MM.1S (cell line): ENCODE measurements at regions not wholly inside any gene's neighbourhood (a gene's known extent, or its start where the extent isn't known, plus 50 kb on each side); places are given as distances from the start of the nearest gene placed in this dataset.

Experiments used
- DNase-seq: peaks from one replicate; pipeline ENCODE4 v3.0.0-alpha.2; 2015
- H2AFZ ChIP-seq: fragments of 300-600 bp; sonication (generic); 2 replicates; pipeline ENCODE4 v1.6.0; 2016; ENCODE audit warnings: antibody characterized with exemption, low read length
- H3F3A ChIP-seq: fragments of 300-600 bp; sonication (generic); 2 replicates; pipeline ENCODE4 v1.6.1; 2016; ENCODE audit warnings: mild to moderate bottlenecking, antibody characterized with exemption, low read length, moderate library complexity, mixed read lengths; ENCODE audit not compliant: insufficient read depth
- H3K27ac ChIP-seq: fragments of 300-600 bp; sonication (generic); 2 replicates; pipeline ENCODE4 v1.5.1; 2016; ENCODE audit warnings: mild to moderate bottlenecking, low read length
- H3K27me3 ChIP-seq: fragments of 300-600 bp; sonication (generic); replicated peaks from 2 replicates; pipeline ENCODE4 v1.6.0; 2016; ENCODE audit warnings: low read length; ENCODE audit not compliant: insufficient read depth
- H3K36me3 ChIP-seq: fragments of 300-600 bp; sonication (generic); replicated peaks from 2 replicates; pipeline ENCODE4 v1.6.1; 2016; ENCODE audit warnings: mild to moderate bottlenecking, low read length, mixed read lengths; ENCODE audit not compliant: insufficient read depth
- H3K4me1 ChIP-seq: fragments of 300-600 bp; sonication (generic); 2 replicates; pipeline ENCODE4 v1.6.1; 2016; ENCODE audit warnings: low read length, mixed read lengths
- H3K4me2 ChIP-seq: fragments of 300-600 bp; sonication (generic); 2 replicates; pipeline ENCODE4 v1.6.0; 2016; ENCODE audit warnings: low read depth, low read length
- H3K4me3 ChIP-seq: fragments of 300-600 bp; sonication (generic); 2 replicates; pipeline ENCODE4 v1.5.1; 2016; ENCODE audit warnings: low read length, mixed read lengths
- H3K79me2 ChIP-seq: fragments of 300-600 bp; sonication (generic); 2 replicates; pipeline ENCODE4 v1.6.1; 2016; ENCODE audit warnings: mixed run types, low read length, mixed read lengths
- H3K9ac ChIP-seq: fragments of 300-600 bp; sonication (generic); 2 replicates; pipeline ENCODE4 v1.6.1; 2016; ENCODE audit warnings: low read length, mixed read lengths
- H3K9me2 ChIP-seq: fragments of 300-600 bp; sonication (generic); replicated peaks from 2 replicates; pipeline ENCODE4 v1.6.1; 2016; ENCODE audit warnings: mild to moderate bottlenecking, low read length, mixed read lengths; ENCODE audit not compliant: insufficient read depth
- H3K9me3 ChIP-seq: fragments of 300-600 bp; sonication (generic); replicated peaks from 2 replicates; pipeline ENCODE4 v1.6.1; 2016; ENCODE audit warnings: mild to moderate bottlenecking, low read length, mixed read lengths; ENCODE audit not compliant: insufficient read depth
- H4K20me1 ChIP-seq: fragments of 300-600 bp; sonication (generic); 2 replicates; pipeline ENCODE4 v1.6.1; 2016; ENCODE audit warnings: mild to moderate bottlenecking, low read length, moderate library complexity, mixed read lengths; ENCODE audit not compliant: insufficient read depth
- CTCF ChIP-seq: fragments of 300-600 bp; sonication (generic); IDR thresholded peaks from 2 replicates; pipeline ENCODE4 v1.5.1; 2016; ENCODE audit warnings: antibody characterized with exemption, low read length, mixed read lengths
- EZH2 ChIP-seq: fragments of 300-600 bp; sonication (generic); optimal IDR thresholded peaks from 2 replicates; pipeline ENCODE3; 2017; ENCODE audit warnings: low read depth, mild to moderate bottlenecking, antibody characterized with exemption, low read length, mixed read lengths
- EZH2phosphoT487 ChIP-seq: fragments of 300-600 bp; sonication (generic); IDR thresholded peaks from 2 replicates; pipeline ENCODE4 v1.6.1; 2018; ENCODE audit warnings: antibody characterized with exemption, low read length

GRCh38 chr13:73870036-73870741 is 264.0 kb downstream of the KLF12 start:
- Histone ChIP-seq H3K36me3 (no peaks in the 10 kb centered on the region), H3K4me2 (no peak overlapping the region), H3F3A (no peaks in the 10 kb centered on the region), H2AFZ (no peak overlapping the region), H3K4me1 (no peaks in the 10 kb centered on the region), H3K4me3 (no peak overlapping the region), H3K9me2 (no peaks in the 10 kb centered on the region), H3K27ac (no peak overlapping the region), H4K20me1 (no peaks in the 10 kb centered on the region), H3K9me3 (no peaks in the 10 kb centered on the region), H3K27me3 (no peaks in the 10 kb centered on the region), H3K9ac (no peak overlapping the region), H3K79me2 (no peaks in the 10 kb centered on the region)
- TF ChIP-seq EZH2 (no peak), CTCF (no peak), EZH2phosphoT487 (no peak)
- no peak for DNase-seq

- Histone ChIP-seq H3K4me2 (no peak overlapping the region), H3K27me3 (no peaks in the 10 kb centered on the region), H3K4me1 (no peaks in the 10 kb centered on the region), H3K9me3 (no peaks in the 10 kb centered on the region), H3F3A (no peaks in the 10 kb centered on the region), H3K79me2 (no peaks in the 10 kb centered on the region), H3K9me2 (no peaks in the 10 kb centered on the region), H3K36me3 (no peaks in the 10 kb centered on the region), H2AFZ (no peak overlapping the region), H3K9ac (no peak overlapping the region), H3K4me3 (no peak overlapping the region), H3K27ac (no peak overlapping the region), H4K20me1 (no peaks in the 10 kb centered on the region)
- no peak for TF ChIP-seq CTCF
- no peak for TF ChIP-seq EZH2phosphoT487
- TF ChIP-seq EZH2, result no peak
- no peak for DNase-seq
Measured at GRCh38 chr13:73865027-73865426, 269.2 kb downstream of the KLF12 start.

- no peaks in the 10 kb centered on the region for H3K79me2 ChIP-seq
- DNase-seq, result no peak
- no peaks in the 10 kb centered on the region for H3K9me2 ChIP-seq
Measured at GRCh38 chr13:73861136-73861535, 273.1 kb downstream of the KLF12 start.

More at GRCh38 chr13:73861136-73861535, 273.1 kb downstream of the KLF12 start:
- Histone ChIP-seq H3F3A (no peaks in the 10 kb centered on the region), H3K4me2 (no peak overlapping the region), H3K9ac (no peak overlapping the region), H2AFZ (no peak overlapping the region), H3K27me3 (no peaks in the 10 kb centered on the region), H4K20me1 (no peaks in the 10 kb centered on the region), H3K9me3 (no peaks in the 10 kb centered on the region), H3K36me3 (no peaks in the 10 kb centered on the region), H3K27ac (no peak overlapping the region), H3K4me3 (no peak overlapping the region), H3K4me1 (no peaks in the 10 kb centered on the region)
- TF ChIP-seq EZH2phosphoT487 (no peak), CTCF (no peak), EZH2 (no peak)
